Upper lobe of left lung (tissue), 6 donors: ENCODE measurements at regions not wholly inside any gene's neighbourhood (a gene's known extent, or its start where the extent isn't known, plus 50 kb on each side); places are given as distances from the start of the nearest gene placed in this dataset.

Experiments used
- ATAC-seq, 2 donors: fragments of 200-7000 bp; cut with Tn5 transposase; one replicate each; pipeline ENCODE4 v1.9.1; 2022; ENCODE audit warnings: mild to moderate bottlenecking in 2 of 2, moderate library complexity in 2 of 2; ENCODE audit not compliant: low FRiP score in 2 of 2
- DNase-seq, 2 donors: peaks; one replicate each; pipeline ENCODE4 v3.0.0-alpha.2; 2019 to 2020
- H3K27ac ChIP-seq, 4 donors: fragments of 200-600 bp; sonication (generic); one replicate each; pipeline ENCODE4 v1.5.1; 2016 to 2019
- H3K27me3 ChIP-seq, 4 donors: fragments of 200-600 bp; sonication (generic); one replicate each; pipeline ENCODE4 v1.5.1; 2017 to 2019
- H3K36me3 ChIP-seq, 4 donors: fragments of 200-600 bp; sonication (generic); one replicate each; pipeline ENCODE4 v1.5.1; 2016 to 2019
- H3K4me1 ChIP-seq, 4 donors: fragments of 200-600 bp; sonication (generic); one replicate each; pipeline ENCODE4 v1.5.1; 2018 to 2019
- H3K4me3 ChIP-seq, 4 donors: fragments of 200-600 bp; sonication (generic); one replicate each; pipeline ENCODE4 v1.5.1; 2017 to 2019; ENCODE audit warnings: mild to moderate bottlenecking in 2 of 4, moderate library complexity in 1 of 4
- H3K9me3 ChIP-seq, 4 donors: fragments of 200-600 bp; sonication (generic); one replicate each; pipeline ENCODE4 v1.5.1; 2018 to 2019
- EP300 ChIP-seq, 4 donors: sonication (generic); formaldehyde crosslinking; IDR thresholded peaks; one replicate each; pipeline ENCODE4 v1.5.1; 2017; ENCODE audit warnings: antibody characterized with exemption in 4 of 4, control low read depth in 2 of 4
- POLR2A ChIP-seq, 4 donors: fragments of 450-650 bp; IDR thresholded peaks; one replicate each; pipeline ENCODE4 v1.5.1; 2016 to 2017; ENCODE audit warnings: antibody characterized with exemption in 4 of 4, mild to moderate bottlenecking in 2 of 4
- POLR2AphosphoS5 ChIP-seq, 2 donors: sonication (generic); formaldehyde crosslinking; IDR thresholded peaks; one replicate each; pipeline ENCODE4 v1.5.1; 2017; ENCODE audit warnings: antibody characterized with exemption in 2 of 2
- WGBS, 2 donors: methylation state at CpG; one replicate each; pipeline ENCODE4 v1.1.5; 2017 to 2018; 5-methylcytosine and 5-hydroxymethylcytosine counted together
- TF ChIP-seq, protein P1 (sequence below), 6 experiments: fragments of 450-650 bp in 4 of 6; fragments of 200-600 bp in 2 of 6; sonication (generic) in 2 of 6; IDR thresholded peaks; one replicate each; pipeline ENCODE4 v1.5.1; 2016 to 2019; ENCODE audit warnings: antibody characterized with exemption in 6 of 6
- donor health status: DM: no; HTN: no; CAD: no; lungs with moderate emphysema.
- donor health status: DM: no; HTN: yes; CAD: no; lungs with severe emphysema.

DNA sequence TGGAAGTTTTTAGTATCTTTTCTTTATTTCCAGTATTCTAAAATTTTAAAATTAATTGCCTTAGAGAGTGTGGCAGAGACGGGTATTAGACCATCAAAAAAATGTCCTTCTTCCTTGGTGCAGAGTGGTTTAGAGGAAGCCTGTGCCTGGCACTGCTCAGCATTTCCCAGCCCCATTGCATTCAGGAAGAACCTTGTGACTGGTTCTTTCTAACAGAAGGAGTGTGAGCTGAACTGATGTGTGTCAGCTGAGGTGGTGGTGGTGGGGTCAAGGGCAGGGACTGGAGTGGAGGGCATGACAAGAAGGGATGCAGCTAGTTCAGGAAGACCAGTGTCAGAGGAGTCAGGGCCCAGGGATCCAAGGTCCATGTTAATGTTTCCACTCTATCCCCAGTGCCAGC, 58.7 kb upstream of the FDX1 start:
- WGBS, 2 donors, result 65 to 97% methylated on average over 1 of the region's 1 CpG
- Histone ChIP-seq H3K27ac (peak overlapping the region in 1 of 4 donors; percentile 52), H3K4me3 (no peak overlapping the region), H3K4me1 (peaks cover 12 to 21% (median 16%) of the 10 kb centered on the region in 4 donors), H3K36me3 (no peaks in the 10 kb centered on the region), H3K27me3 (no peaks in the 10 kb centered on the region), H3K9me3 (no peaks in the 10 kb centered on the region)
- TF ChIP-seq EP300 (IDR thresholded peaks at IDR 0.05), result no peak
- TF ChIP-seq POLR2AphosphoS5 (IDR thresholded peaks at IDR 0.05), result no peak
- TF ChIP-seq POLR2A (IDR thresholded peaks at IDR 0.05), result no peak
- TF ChIP-seq, protein P1, sequence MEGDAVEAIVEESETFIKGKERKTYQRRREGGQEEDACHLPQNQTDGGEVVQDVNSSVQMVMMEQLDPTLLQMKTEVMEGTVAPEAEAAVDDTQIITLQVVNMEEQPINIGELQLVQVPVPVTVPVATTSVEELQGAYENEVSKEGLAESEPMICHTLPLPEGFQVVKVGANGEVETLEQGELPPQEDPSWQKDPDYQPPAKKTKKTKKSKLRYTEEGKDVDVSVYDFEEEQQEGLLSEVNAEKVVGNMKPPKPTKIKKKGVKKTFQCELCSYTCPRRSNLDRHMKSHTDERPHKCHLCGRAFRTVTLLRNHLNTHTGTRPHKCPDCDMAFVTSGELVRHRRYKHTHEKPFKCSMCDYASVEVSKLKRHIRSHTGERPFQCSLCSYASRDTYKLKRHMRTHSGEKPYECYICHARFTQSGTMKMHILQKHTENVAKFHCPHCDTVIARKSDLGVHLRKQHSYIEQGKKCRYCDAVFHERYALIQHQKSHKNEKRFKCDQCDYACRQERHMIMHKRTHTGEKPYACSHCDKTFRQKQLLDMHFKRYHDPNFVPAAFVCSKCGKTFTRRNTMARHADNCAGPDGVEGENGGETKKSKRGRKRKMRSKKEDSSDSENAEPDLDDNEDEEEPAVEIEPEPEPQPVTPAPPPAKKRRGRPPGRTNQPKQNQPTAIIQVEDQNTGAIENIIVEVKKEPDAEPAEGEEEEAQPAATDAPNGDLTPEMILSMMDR (IDR thresholded peaks at IDR 0.05), result no peak
- ATAC-seq, result no peak
- DNase-seq, result no peak

GRCh38 chr11:110373051-110373702, 56.6 kb upstream of the FDX1 start:
- H3K9me3 ChIP-seq, result no peaks in the 10 kb centered on the region
- no peak overlapping the region for H3K4me3 ChIP-seq
- no peaks in the 10 kb centered on the region for H3K27me3 ChIP-seq
- TF ChIP-seq EP300 (IDR thresholded peaks at IDR 0.05) (peak in 1 of 4 donors; percentile 73), POLR2AphosphoS5 (IDR thresholded peaks at IDR 0.05) (no peak)
- TF ChIP-seq, protein P1 (IDR thresholded peaks at IDR 0.05), result no peak
- H3K27ac ChIP-seq, result peak overlapping the region in 2 of 4 donors; percentile 47 to 83
- no peaks in the 10 kb centered on the region for H3K36me3 ChIP-seq
- DNase-seq (no peak), ATAC-seq (peak in 1 of 2 donors; percentile 51)
- H3K4me1 ChIP-seq, result peaks cover 3 to 25% (median 17%) of the 10 kb centered on the region in 4 donors
- WGBS, 2 donors, result 79 to 82% methylated on average over 5 of the region's 5 CpGs

- H3K4me1 ChIP-seq, result peaks cover 3 to 25% (median 18%) of the 10 kb centered on the region in 4 donors
- H3K9me3 ChIP-seq, result no peaks in the 10 kb centered on the region
- no peaks in the 10 kb centered on the region for H3K36me3 ChIP-seq
- no peak overlapping the region for H3K4me3 ChIP-seq
- peak in 1 of 2 donors; percentile 34 for ATAC-seq
- H3K27me3 ChIP-seq, result no peaks in the 10 kb centered on the region
- peak overlapping the region in 2 of 4 donors; percentile 41 to 76 for H3K27ac ChIP-seq
- peak in 1 of 2 donors; percentile 53 for DNase-seq
- peak in 1 of 4 donors; percentile 62 for TF ChIP-seq POLR2A (IDR thresholded peaks at IDR 0.05)
- TF ChIP-seq, protein P1 (IDR thresholded peaks at IDR 0.05), result no peak
Measured at GRCh38 chr11:110374921-110375320, 54.8 kb upstream of the FDX1 start.

- no peaks in the 10 kb centered on the region for H3K27me3 ChIP-seq
- DNase-seq (no peak), ATAC-seq (no peak)
- no peak overlapping the region for H3K27ac ChIP-seq
- TF ChIP-seq, protein P1 (IDR thresholded peaks at IDR 0.05), result no peak
- TF ChIP-seq POLR2A (IDR thresholded peaks at IDR 0.05) (no peak), EP300 (IDR thresholded peaks at IDR 0.05) (no peak), POLR2AphosphoS5 (IDR thresholded peaks at IDR 0.05) (no peak)
- no peaks in the 10 kb centered on the region for H3K36me3 ChIP-seq
- H3K9me3 ChIP-seq, result no peaks in the 10 kb centered on the region
- no peak overlapping the region for H3K4me3 ChIP-seq
- peaks cover 3 to 25% (median 18%) of the 10 kb centered on the region in 4 donors for H3K4me1 ChIP-seq
Measured at GRCh38 chr11:110375351-110375750, 54.4 kb upstream of the FDX1 start.

GRCh38 chr11:110376021-110376420, 53.7 kb upstream of the FDX1 start:
- peaks cover 3 to 25% (median 18%) of the 10 kb centered on the region in 4 donors for H3K4me1 ChIP-seq
- DNase-seq (no peak), ATAC-seq (no peak)
- no peaks in the 10 kb centered on the region for H3K27me3 ChIP-seq
- H3K9me3 ChIP-seq, result no peaks in the 10 kb centered on the region
- H3K27ac ChIP-seq, result peak overlapping the region in 1 of 4 donors; percentile 58
- H3K36me3 ChIP-seq, result no peaks in the 10 kb centered on the region
- H3K4me3 ChIP-seq, result no peak overlapping the region
- 46 to 100% methylated on average over 1 of the region's 1 CpG for WGBS, 2 donors
- TF ChIP-seq EP300 (IDR thresholded peaks at IDR 0.05) (no peak), POLR2A (IDR thresholded peaks at IDR 0.05) (no peak), POLR2AphosphoS5 (IDR thresholded peaks at IDR 0.05) (no peak)
- TF ChIP-seq, protein P1 (IDR thresholded peaks at IDR 0.05), result no peak
